NB4 (cell line): ENCODE measurements at regions not wholly inside any gene's neighbourhood (a gene's known extent, or its start where the extent isn't known, plus 50 kb on each side); places are given as distances from the start of the nearest gene placed in this dataset.

ENCODE experiments used
- POLR2A ChIP-seq: IDR thresholded peaks from 2 replicates; pipeline ENCODE4 v1.6.1; 2011; ENCODE audit warnings: mild to moderate bottlenecking; ENCODE audit not compliant: insufficient read length; ENCODE audit errors: extremely low read depth
- TF ChIP-seq, protein P1 (sequence below): IDR thresholded peaks from one replicate; pipeline ENCODE4 v1.5.1; 2012; ENCODE audit warnings: low read depth, low read length
- TF ChIP-seq, protein P2 (sequence below): IDR thresholded peaks from 2 replicates; pipeline ENCODE4 v1.6.1; 2011; ENCODE audit warnings: low read depth, low read length

DNA sequence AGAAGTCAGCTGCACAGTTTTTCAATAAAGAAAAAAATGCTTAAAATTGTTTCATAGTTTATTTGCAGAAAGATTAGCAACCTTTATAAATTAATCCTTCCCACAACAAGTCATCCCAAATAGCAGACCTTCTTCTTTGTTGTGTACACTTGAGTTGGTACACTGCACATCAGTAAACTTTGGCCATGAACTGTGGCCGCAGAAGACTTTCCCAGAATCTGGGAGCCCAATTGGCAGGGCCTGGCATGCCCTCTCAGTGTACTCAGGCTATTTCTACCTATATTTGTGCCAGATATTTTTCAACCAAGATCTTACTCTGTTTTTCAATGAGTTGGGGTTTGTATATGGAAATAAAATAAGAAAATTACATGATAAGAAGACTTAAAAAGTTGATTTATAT is 133.1 kb downstream of the DIPK2A start:
- TF ChIP-seq, protein P1, sequence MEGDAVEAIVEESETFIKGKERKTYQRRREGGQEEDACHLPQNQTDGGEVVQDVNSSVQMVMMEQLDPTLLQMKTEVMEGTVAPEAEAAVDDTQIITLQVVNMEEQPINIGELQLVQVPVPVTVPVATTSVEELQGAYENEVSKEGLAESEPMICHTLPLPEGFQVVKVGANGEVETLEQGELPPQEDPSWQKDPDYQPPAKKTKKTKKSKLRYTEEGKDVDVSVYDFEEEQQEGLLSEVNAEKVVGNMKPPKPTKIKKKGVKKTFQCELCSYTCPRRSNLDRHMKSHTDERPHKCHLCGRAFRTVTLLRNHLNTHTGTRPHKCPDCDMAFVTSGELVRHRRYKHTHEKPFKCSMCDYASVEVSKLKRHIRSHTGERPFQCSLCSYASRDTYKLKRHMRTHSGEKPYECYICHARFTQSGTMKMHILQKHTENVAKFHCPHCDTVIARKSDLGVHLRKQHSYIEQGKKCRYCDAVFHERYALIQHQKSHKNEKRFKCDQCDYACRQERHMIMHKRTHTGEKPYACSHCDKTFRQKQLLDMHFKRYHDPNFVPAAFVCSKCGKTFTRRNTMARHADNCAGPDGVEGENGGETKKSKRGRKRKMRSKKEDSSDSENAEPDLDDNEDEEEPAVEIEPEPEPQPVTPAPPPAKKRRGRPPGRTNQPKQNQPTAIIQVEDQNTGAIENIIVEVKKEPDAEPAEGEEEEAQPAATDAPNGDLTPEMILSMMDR, result no peak
- TF ChIP-seq POLR2A, result no peak
- TF ChIP-seq, protein P2, sequence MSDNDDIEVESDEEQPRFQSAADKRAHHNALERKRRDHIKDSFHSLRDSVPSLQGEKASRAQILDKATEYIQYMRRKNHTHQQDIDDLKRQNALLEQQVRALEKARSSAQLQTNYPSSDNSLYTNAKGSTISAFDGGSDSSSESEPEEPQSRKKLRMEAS, result no peak
